NT2/D1 (cell line): ENCODE measurements at regions not wholly inside any gene's neighbourhood (a gene's known extent, or its start where the extent isn't known, plus 50 kb on each side); places are given as distances from the start of the nearest gene placed in this dataset.

Experiments used
- SUZ12 ChIP-seq: IDR thresholded peaks from 2 replicates; pipeline ENCODE4 v1.6.1; 2011; ENCODE audit not compliant: insufficient read length, insufficient read depth; ENCODE audit errors: extremely low read depth
- YY1 ChIP-seq: IDR thresholded peaks from 2 replicates; pipeline ENCODE4 v1.6.1; 2011; ENCODE audit not compliant: insufficient read length, insufficient read depth
- ZNF274 ChIP-seq: IDR thresholded peaks from 2 replicates; pipeline ENCODE4 v1.6.1; 2011; ENCODE audit warnings: mild to moderate bottlenecking, low read depth, low read length

GRCh38 chr10:125359401-125359800 is 199.0 kb upstream of the CTBP2 start:
- TF ChIP-seq ZNF274: no peak
- no peak for TF ChIP-seq YY1
- TF ChIP-seq SUZ12: no peak
